ENCODE measurements at regions not wholly inside any gene's neighbourhood (a gene's known extent, or its start where the extent isn't known, plus 50 kb on each side); places are given as distances from the start of the nearest gene placed in this dataset.
"Not testable (repeated sequence)": the region's sequence is repeated elsewhere in the genome, so short reads cannot be mapped to it uniquely, and the experiment has no call there.

DNA sequence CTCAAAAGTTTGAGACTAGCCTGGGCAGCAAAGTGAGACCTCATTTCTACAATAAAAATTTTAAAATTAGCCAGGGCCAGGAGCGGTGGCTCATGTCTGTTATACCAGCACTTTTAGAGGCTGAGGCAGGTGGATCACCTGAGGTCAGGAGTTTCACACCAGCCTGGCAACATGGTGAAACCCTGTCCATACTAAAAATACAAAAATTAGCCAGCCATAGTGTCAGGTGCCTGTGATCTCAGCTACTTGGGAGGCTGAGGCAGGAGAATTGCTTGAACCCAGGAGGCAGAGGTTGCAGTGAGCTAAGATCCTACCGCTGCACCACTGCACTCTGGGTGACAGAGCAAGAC lies 85.1 kb upstream of the MAP4 start:
- not testable (repeated sequence) for DNase-seq

DNA sequence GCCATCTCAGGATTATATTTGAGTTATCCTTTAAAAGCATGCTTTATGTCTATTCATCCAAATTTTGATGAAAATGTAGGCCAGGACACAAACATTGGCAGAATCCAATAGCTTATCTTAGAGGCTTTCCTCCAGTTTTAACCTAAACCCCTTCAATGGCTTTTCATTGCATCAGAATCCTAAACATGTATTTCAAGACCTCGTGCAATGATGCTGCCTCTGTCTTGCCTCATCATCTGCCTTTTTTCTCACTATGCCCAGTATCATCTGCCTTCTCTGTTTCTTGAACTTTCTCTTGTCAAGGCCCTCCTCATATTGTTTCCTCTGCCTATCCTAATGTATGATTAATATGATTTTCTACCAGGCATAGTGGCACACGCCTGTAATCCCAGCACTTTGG lies 76.1 kb upstream of the MAP4 start:
- Histone ChIP-seq H3K4me3 (ENCODE audit: insufficient read depth, low read depth, low read length, poor library complexity, severe bottlenecking) (no peak overlapping the region), H3K27ac (ENCODE audit: insufficient read depth, low read length, poor library complexity, severe bottlenecking) (no peak overlapping the region), H3K9me3 (ENCODE audit: control insufficient read depth, low read length) (no peaks in the 10 kb centered on the region), H3K36me3 (ENCODE audit: control insufficient read depth, insufficient read depth, low read length) (no peaks in the 10 kb centered on the region), H3K4me1 (ENCODE audit: control insufficient read depth, insufficient read depth, low read length, poor library complexity, severe bottlenecking) (peaks cover 12% of the 10 kb centered on the region), H3K27me3 (replicated peaks; ENCODE audit: control insufficient read depth, insufficient read depth, low read length, poor library complexity, severe bottlenecking) (no peaks in the 10 kb centered on the region)
- no peak for DNase-seq

More for the DNA sequence above, 85.1 kb upstream of the MAP4 start:
- not testable (repeated sequence) for H3K9me3 ChIP-seq (ENCODE audit: control insufficient read depth, low read length); H3K4me3 ChIP-seq (ENCODE audit: insufficient read depth, low read depth, low read length, poor library complexity, severe bottlenecking); H3K27ac ChIP-seq (ENCODE audit: insufficient read depth, low read length, poor library complexity, severe bottlenecking); H3K4me1 ChIP-seq (ENCODE audit: control insufficient read depth, insufficient read depth, low read length, poor library complexity, severe bottlenecking); H3K27me3 ChIP-seq (replicated peaks; ENCODE audit: control insufficient read depth, insufficient read depth, low read length, poor library complexity, severe bottlenecking); H3K36me3 ChIP-seq (ENCODE audit: control insufficient read depth, insufficient read depth, low read length)

DNA sequence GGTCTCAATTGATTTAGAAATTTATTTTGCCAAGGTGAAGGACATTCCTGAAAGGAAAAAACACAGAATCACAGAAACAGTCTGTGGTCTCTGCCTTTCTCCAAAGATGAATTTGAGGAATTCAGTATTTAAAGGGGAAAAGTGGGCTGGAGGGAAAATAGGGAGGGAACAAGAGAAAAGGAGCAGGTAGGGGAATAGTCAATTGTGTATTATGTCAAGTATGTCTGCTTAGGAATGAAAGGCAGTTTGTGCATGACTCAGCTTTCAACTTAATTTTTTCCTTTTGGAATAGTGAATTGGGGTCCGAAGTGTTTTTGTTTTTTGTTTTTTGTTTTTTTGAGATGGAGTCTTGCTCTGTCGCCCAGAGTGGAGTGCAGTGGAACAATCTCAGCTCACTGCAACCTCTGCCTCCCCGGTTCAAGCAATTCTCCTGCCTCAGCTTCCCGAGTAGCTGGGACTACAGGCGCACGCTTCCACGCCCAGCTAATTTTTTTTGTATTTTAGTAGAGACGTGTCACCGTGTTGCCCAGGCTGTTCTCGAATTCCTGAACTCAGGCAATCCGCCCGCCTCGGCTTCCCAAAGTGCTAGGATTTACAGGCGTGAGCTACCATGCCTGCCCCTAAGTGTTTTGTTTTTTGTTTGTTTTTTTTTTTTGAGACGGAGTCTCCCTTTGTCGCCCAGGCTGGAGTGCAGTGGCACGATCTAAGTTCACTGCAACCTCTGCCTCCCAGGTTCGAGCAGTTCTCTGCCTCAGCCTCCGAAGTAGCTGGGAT lies 74.1 kb upstream of the MAP4 start:
- Histone ChIP-seq H3K27ac (ENCODE audit: insufficient read depth, low read length, poor library complexity, severe bottlenecking) (no peak overlapping the region), H3K27me3 (replicated peaks; ENCODE audit: control insufficient read depth, insufficient read depth, low read length, poor library complexity, severe bottlenecking) (no peaks in the 10 kb centered on the region), H3K36me3 (ENCODE audit: control insufficient read depth, insufficient read depth, low read length) (no peaks in the 10 kb centered on the region), H3K4me1 (ENCODE audit: control insufficient read depth, insufficient read depth, low read length, poor library complexity, severe bottlenecking) (peaks cover 13% of the 10 kb centered on the region), H3K4me3 (ENCODE audit: insufficient read depth, low read depth, low read length, poor library complexity, severe bottlenecking) (no peak overlapping the region), H3K9me3 (ENCODE audit: control insufficient read depth, low read length) (no peaks in the 10 kb centered on the region)
- no peak for DNase-seq

DNA sequence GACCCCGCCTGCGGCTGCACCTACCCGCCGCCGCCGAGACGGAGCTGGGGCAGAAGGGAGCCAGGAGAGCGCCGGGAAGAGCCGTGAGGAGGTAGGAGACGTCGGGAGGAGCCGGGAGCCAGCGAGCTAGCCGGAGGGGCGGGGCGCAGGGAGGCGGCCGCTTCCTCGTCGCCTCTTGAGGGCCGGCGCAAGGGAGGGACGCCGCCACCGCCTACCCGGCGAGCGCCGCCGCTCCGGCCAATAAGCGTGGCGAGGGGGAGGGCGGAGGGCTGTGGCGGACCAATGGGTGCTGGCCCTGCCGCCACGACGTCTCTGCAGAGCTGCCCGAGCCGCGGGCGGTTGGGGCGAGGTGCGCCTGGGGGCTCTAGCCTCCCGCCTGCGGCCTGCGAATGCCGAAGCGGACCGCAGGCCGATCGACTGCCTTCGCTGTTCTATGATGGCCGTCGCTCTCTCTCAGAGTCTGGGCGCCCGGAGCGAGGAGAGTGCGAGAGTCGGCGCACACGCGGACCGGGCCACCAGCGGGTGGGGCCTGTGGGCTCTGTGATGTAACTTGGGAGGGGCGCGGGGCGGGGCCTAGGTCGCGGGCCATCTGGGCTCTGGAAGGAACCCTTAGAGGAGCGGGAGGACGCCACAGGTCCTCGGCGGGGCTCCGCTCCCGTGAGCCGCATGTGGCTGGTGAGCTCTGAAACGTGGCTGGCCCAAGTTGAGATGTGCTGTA lies 72.7 kb upstream of the MAP4 start:
- H3K9me3 ChIP-seq (ENCODE audit: control insufficient read depth, low read length) = no peaks in the 10 kb centered on the region
- no peaks in the 10 kb centered on the region for H3K36me3 ChIP-seq (ENCODE audit: control insufficient read depth, insufficient read depth, low read length)
- peaks cover 13% of the 10 kb centered on the region for H3K4me1 ChIP-seq (ENCODE audit: control insufficient read depth, insufficient read depth, low read length, poor library complexity, severe bottlenecking)
- H3K4me3 ChIP-seq (ENCODE audit: insufficient read depth, low read depth, low read length, poor library complexity, severe bottlenecking) = peak overlapping the region; percentile 90
- peak overlapping the region; percentile 84 for H3K27ac ChIP-seq (ENCODE audit: insufficient read depth, low read length, poor library complexity, severe bottlenecking)
- DNase-seq = peak; percentile 79 to 90 (median 88)
- no peaks in the 10 kb centered on the region for H3K27me3 ChIP-seq (replicated peaks; ENCODE audit: control insufficient read depth, insufficient read depth, low read length, poor library complexity, severe bottlenecking)

GRCh38 chr3:48088056-48088748 lies 72.0 kb upstream of the MAP4 start:
- Histone ChIP-seq H3K9me3 (ENCODE audit: control insufficient read depth, low read length) (no peaks in the 10 kb centered on the region), H3K27ac (ENCODE audit: insufficient read depth, low read length, poor library complexity, severe bottlenecking) (peak overlapping the region; percentile 84), H3K4me1 (ENCODE audit: control insufficient read depth, insufficient read depth, low read length, poor library complexity, severe bottlenecking) (peaks cover 13% of the 10 kb centered on the region), H3K4me3 (ENCODE audit: insufficient read depth, low read depth, low read length, poor library complexity, severe bottlenecking) (peak overlapping the region; percentile 90), H3K27me3 (replicated peaks; ENCODE audit: control insufficient read depth, insufficient read depth, low read length, poor library complexity, severe bottlenecking) (no peaks in the 10 kb centered on the region), H3K36me3 (ENCODE audit: control insufficient read depth, insufficient read depth, low read length) (no peaks in the 10 kb centered on the region)
- peak in 1 of 3 donors; percentile 2 for DNase-seq

DNA sequence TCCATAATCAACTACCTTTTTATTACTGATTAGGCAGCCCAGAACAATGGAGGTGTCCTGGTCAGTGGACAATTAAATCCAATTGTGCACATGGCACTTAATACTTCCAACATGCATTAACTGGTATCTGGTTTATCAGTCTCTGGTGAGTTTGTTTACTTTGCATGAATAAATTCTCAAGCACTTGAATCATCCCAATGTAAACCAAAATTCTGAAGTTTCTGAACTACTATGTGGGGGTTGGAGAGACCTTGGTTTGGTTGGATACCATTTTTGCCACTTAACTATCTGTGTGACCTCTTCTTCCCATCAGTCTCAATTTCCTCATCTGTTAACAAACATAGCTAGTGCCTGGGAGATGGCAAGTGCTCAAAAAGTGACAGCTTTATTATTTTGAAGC lies 70.5 kb upstream of the MAP4 start:
- Histone ChIP-seq H3K27ac (ENCODE audit: insufficient read depth, low read length, poor library complexity, severe bottlenecking) (no peak overlapping the region), H3K4me1 (ENCODE audit: control insufficient read depth, insufficient read depth, low read length, poor library complexity, severe bottlenecking) (peaks cover 13% of the 10 kb centered on the region), H3K36me3 (ENCODE audit: control insufficient read depth, insufficient read depth, low read length) (no peaks in the 10 kb centered on the region), H3K9me3 (ENCODE audit: control insufficient read depth, low read length) (no peaks in the 10 kb centered on the region), H3K4me3 (ENCODE audit: insufficient read depth, low read depth, low read length, poor library complexity, severe bottlenecking) (no peak overlapping the region), H3K27me3 (replicated peaks; ENCODE audit: control insufficient read depth, insufficient read depth, low read length, poor library complexity, severe bottlenecking) (no peaks in the 10 kb centered on the region)
- DNase-seq = no peak

DNA sequence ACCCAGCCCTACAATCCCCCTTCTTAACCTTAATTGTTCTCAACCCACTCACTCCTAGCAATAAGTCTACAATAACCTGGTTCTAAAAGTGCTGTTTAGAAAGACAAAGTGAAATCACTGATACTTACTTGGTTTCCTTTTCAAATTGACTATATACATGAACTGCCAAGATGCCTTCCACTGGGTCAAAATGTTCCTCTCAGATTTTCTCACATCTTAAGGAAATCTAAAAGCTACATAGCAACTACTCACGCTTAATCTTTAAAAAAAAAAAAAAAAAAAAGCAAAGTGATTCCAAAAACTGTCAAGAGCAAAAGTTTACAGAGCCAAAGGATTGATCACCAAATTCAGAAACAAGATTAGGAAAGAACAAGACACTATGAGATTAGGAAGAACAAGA lies 68.7 kb upstream of the MAP4 start:
- Histone ChIP-seq H3K9me3 (ENCODE audit: control insufficient read depth, low read length) (no peaks in the 10 kb centered on the region), H3K36me3 (ENCODE audit: control insufficient read depth, insufficient read depth, low read length) (no peaks in the 10 kb centered on the region), H3K4me3 (ENCODE audit: insufficient read depth, low read depth, low read length, poor library complexity, severe bottlenecking) (no peak overlapping the region), H3K27ac (ENCODE audit: insufficient read depth, low read length, poor library complexity, severe bottlenecking) (no peak overlapping the region), H3K27me3 (replicated peaks; ENCODE audit: control insufficient read depth, insufficient read depth, low read length, poor library complexity, severe bottlenecking) (no peaks in the 10 kb centered on the region), H3K4me1 (ENCODE audit: control insufficient read depth, insufficient read depth, low read length, poor library complexity, severe bottlenecking) (peaks cover 13% of the 10 kb centered on the region)
- DNase-seq = no peak

- DNase-seq = no peak
- no peaks in the 10 kb centered on the region for H3K27me3 ChIP-seq (replicated peaks; ENCODE audit: control insufficient read depth, insufficient read depth, low read length, poor library complexity, severe bottlenecking)
These were observed 68.0 kb upstream of the MAP4 start for GRCh38 chr3:48084170-48084569.

GRCh38 chr3:48082580-48083184 lies 66.5 kb upstream of the MAP4 start:
- no peak for DNase-seq
- H3K27ac ChIP-seq (ENCODE audit: insufficient read depth, low read length, poor library complexity, severe bottlenecking) = no peak overlapping the region
- no peaks in the 10 kb centered on the region for H3K9me3 ChIP-seq (ENCODE audit: control insufficient read depth, low read length)
- H3K27me3 ChIP-seq (replicated peaks; ENCODE audit: control insufficient read depth, insufficient read depth, low read length, poor library complexity, severe bottlenecking) = no peaks in the 10 kb centered on the region
- H3K4me3 ChIP-seq (ENCODE audit: insufficient read depth, low read depth, low read length, poor library complexity, severe bottlenecking) = no peak overlapping the region
- H3K4me1 ChIP-seq (ENCODE audit: control insufficient read depth, insufficient read depth, low read length, poor library complexity, severe bottlenecking) = peaks cover 5% of the 10 kb centered on the region
- no peaks in the 10 kb centered on the region for H3K36me3 ChIP-seq (ENCODE audit: control insufficient read depth, insufficient read depth, low read length)

More at GRCh38 chr3:48084170-48084569, 68.0 kb upstream of the MAP4 start:
- peaks cover 11% of the 10 kb centered on the region for H3K4me1 ChIP-seq (ENCODE audit: control insufficient read depth, insufficient read depth, low read length, poor library complexity, severe bottlenecking)
- H3K36me3 ChIP-seq (ENCODE audit: control insufficient read depth, insufficient read depth, low read length) = no peaks in the 10 kb centered on the region
- H3K27ac ChIP-seq (ENCODE audit: insufficient read depth, low read length, poor library complexity, severe bottlenecking) = no peak overlapping the region
- H3K9me3 ChIP-seq (ENCODE audit: control insufficient read depth, low read length) = no peaks in the 10 kb centered on the region
- no peak overlapping the region for H3K4me3 ChIP-seq (ENCODE audit: insufficient read depth, low read depth, low read length, poor library complexity, severe bottlenecking)

Data from effector memory CD4-positive, alpha-beta T cell (primary cell).